ENCODE measurements at regions not wholly inside any gene's neighbourhood (a gene's known extent, or its start where the extent isn't known, plus 50 kb on each side); places are given as distances from the start of the nearest gene placed in this dataset.

DNA sequence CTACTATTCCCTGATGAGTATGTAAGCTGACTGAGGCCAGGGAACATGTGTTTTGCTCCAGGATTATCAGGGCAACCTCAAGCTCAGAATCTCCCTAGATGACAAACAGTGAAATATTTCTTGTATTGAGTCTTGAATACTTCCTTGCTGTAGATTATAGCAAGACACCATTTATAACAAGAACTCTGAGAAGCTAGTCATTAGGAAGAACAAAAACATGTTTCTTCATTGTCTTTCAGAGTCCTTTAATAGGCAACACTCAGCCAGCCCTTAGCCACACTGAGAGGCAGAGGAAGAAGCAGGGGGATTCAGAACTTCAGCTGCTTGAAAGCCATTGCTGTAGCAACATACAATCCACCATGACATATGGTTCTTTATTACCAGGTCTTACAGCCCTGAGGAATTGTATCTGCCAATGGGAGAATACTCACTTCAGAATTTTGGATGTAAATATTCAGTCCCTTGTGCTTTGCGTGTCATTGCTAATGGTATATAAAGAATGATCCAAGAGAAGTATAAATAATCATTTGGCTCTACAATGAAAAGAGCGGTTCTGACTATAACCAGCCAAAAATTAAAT, 117.5 kb upstream of the NCKAP5 start:
- WGBS, 2 donors, result 85 to 86% methylated on average over 2 of the region's 2 CpGs
- DNase-seq, result no peak
- TF ChIP-seq POLR2A (IDR thresholded peaks at IDR 0.05), result no peak

DNA sequence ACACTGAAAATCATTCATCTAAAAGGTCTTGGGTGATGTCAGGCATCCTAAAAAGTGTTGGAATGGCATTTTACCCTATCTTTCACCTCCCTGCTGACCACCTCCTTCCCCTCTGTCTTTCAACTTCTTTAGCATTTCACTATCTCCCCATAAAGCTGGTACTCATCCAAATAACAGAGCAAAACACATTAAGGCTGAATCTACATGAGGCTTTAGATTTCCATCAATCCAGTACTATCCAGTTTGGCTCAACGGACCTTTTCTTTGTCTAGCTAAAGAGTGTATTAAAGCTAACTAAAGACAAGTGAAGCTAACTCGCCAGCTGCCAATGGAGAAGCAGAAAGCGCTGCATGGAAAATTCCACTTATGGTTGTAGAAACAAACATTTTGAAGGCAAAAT, 122.5 kb upstream of the NCKAP5 start:
- Histone ChIP-seq H3K4me1 (no peaks in the 10 kb centered on the region), H3K27ac (no peak overlapping the region), H3K27me3 (no peaks in the 10 kb centered on the region), H3K9me3 (no peaks in the 10 kb centered on the region), H3K4me3 (no peak overlapping the region), H3K36me3 (no peaks in the 10 kb centered on the region)
- no peak for DNase-seq
- TF ChIP-seq, protein P1, sequence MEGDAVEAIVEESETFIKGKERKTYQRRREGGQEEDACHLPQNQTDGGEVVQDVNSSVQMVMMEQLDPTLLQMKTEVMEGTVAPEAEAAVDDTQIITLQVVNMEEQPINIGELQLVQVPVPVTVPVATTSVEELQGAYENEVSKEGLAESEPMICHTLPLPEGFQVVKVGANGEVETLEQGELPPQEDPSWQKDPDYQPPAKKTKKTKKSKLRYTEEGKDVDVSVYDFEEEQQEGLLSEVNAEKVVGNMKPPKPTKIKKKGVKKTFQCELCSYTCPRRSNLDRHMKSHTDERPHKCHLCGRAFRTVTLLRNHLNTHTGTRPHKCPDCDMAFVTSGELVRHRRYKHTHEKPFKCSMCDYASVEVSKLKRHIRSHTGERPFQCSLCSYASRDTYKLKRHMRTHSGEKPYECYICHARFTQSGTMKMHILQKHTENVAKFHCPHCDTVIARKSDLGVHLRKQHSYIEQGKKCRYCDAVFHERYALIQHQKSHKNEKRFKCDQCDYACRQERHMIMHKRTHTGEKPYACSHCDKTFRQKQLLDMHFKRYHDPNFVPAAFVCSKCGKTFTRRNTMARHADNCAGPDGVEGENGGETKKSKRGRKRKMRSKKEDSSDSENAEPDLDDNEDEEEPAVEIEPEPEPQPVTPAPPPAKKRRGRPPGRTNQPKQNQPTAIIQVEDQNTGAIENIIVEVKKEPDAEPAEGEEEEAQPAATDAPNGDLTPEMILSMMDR (IDR thresholded peaks at IDR 0.05), result no peak
- TF ChIP-seq EP300 (IDR thresholded peaks at IDR 0.05), result no peak
- TF ChIP-seq POLR2AphosphoS5 (IDR thresholded peaks at IDR 0.05), result no peak
- WGBS, 2 donors, result 62 to 77% methylated on average over 3 of the region's 3 CpGs
- intact Hi-C loops (cut with DNase I), result no loop called here

More for the DNA sequence above, 117.5 kb upstream of the NCKAP5 start:
- Histone ChIP-seq H3K27ac (no peak overlapping the region), H3K27me3 (no peaks in the 10 kb centered on the region), H3K9me3 (no peaks in the 10 kb centered on the region), H3K36me3 (no peaks in the 10 kb centered on the region), H3K4me3 (no peak overlapping the region), H3K4me1 (no peaks in the 10 kb centered on the region)
- intact Hi-C loops (cut with DNase I), result no loop called here

DNA sequence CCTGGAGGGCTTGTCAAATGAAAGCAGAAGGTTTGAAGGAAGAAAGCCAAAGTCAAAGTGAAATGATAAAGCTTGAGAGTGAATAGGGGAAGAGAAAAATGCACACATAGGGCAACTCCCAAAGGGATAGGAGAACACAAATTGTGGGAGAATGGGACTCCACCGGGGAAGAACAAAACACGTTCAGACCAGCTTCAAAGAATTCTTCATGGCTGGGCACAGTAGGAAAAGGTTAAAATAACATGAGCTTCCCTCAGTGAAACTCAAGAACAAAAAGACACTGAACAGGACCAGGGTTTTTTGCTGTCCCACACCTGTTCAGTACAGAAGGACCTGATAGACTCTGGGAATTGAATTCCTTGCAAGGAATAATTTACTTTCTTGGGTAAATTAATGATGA, 123.1 kb upstream of the NCKAP5 start:
- DNase-seq, result no peak
- no peaks in the 10 kb centered on the region for H3K4me1 ChIP-seq
- H3K27ac ChIP-seq, result no peak overlapping the region
- WGBS, 2 donors, result 67 to 68% methylated on average over 2 of the region's 2 CpGs
- H3K27me3 ChIP-seq, result no peaks in the 10 kb centered on the region
- H3K36me3 ChIP-seq, result no peaks in the 10 kb centered on the region
- intact Hi-C loops (cut with DNase I), result no loop called here
- H3K9me3 ChIP-seq, result no peaks in the 10 kb centered on the region
- TF ChIP-seq EP300 (IDR thresholded peaks at IDR 0.05), result no peak
- TF ChIP-seq, protein P1 (IDR thresholded peaks at IDR 0.05), result no peak
- no peak for TF ChIP-seq POLR2A (IDR thresholded peaks at IDR 0.05)
- no peak overlapping the region for H3K4me3 ChIP-seq

DNA sequence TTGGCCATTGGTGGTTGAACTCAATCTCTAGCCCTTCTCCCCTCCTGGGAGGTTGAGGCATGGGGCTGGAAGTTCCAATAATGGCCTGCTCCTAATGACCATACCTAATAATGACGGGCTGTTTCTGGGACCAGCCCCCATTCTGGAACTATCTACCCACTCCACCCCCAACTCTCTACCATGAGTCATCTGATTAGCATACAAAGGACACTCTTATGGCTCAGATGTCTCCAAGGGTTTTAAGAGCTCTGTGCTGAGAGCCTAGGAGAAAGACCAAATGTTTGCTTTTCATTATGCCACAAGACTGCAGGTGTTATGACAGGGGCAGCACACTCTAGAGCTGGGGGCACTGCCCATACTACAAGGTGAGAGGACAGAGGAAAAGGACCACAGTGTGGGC, 137.0 kb upstream of the NCKAP5 start:
- intact Hi-C loops (cut with DNase I), result no loop called here
- H3K27ac ChIP-seq, result no peak overlapping the region
- no peaks in the 10 kb centered on the region for H3K4me1 ChIP-seq
- H3K4me3 ChIP-seq, result no peak overlapping the region
- peaks cover 0 to 1% (median 0%) of the 10 kb centered on the region in 4 donors for H3K9me3 ChIP-seq
- no peak for DNase-seq
- H3K36me3 ChIP-seq, result no peaks in the 10 kb centered on the region
- 61 to 69% methylated on average over 1 of the region's 1 CpG for WGBS, 2 donors
- H3K27me3 ChIP-seq, result no peaks in the 10 kb centered on the region
- TF ChIP-seq EP300 (IDR thresholded peaks at IDR 0.05), result no peak
- TF ChIP-seq, protein P1 (IDR thresholded peaks at IDR 0.05), result no peak
- TF ChIP-seq POLR2AphosphoS5 (IDR thresholded peaks at IDR 0.05), result no peak
- TF ChIP-seq POLR2A (IDR thresholded peaks at IDR 0.05), result no peak

DNA sequence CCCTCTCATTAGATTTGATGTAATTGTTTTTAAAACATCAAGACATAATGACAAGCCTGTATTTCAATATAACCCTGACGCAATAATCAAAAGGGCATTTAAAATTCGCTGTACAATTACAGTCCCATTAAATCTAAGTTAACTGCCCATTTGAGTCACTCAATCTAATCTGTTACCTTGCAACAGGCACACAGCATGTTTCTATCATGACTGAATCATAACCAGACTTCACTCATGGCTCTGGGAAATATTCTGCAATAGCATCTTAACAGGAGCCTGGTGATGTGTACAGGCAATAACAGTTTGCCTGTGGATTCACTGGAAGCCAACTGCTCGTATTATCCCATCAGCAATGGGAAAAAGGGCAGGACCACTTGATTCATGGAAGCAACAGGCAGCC, 142.3 kb upstream of the NCKAP5 start:
- intact Hi-C loops (cut with DNase I), result no loop called here
- no peaks in the 10 kb centered on the region for H3K27me3 ChIP-seq
- H3K4me3 ChIP-seq, result no peak overlapping the region
- TF ChIP-seq, protein P1 (IDR thresholded peaks at IDR 0.05), result no peak
- TF ChIP-seq POLR2A (IDR thresholded peaks at IDR 0.05) (no peak), EP300 (IDR thresholded peaks at IDR 0.05) (no peak), POLR2AphosphoS5 (IDR thresholded peaks at IDR 0.05) (no peak)
- no peak for DNase-seq
- no peak overlapping the region for H3K27ac ChIP-seq
- no peaks in the 10 kb centered on the region for H3K36me3 ChIP-seq
- no peaks in the 10 kb centered on the region for H3K4me1 ChIP-seq
- peaks cover 0 to 1% (median 0%) of the 10 kb centered on the region in 4 donors for H3K9me3 ChIP-seq
- 82 to 86% methylated on average over 3 of the region's 3 CpGs for WGBS, 2 donors
